Thoracic aorta (tissue), 2 donors: ENCODE measurements at regions not wholly inside any gene's neighbourhood (a gene's known extent, or its start where the extent isn't known, plus 50 kb on each side); places are given as distances from the start of the nearest gene placed in this dataset.
"Not testable (repeated sequence)": the region's sequence is repeated elsewhere in the genome, so short reads cannot be mapped to it uniquely, and the experiment has no call there.

Experiments
- ATAC-seq: fragments of 150-250 bp; one replicate; pipeline ENCODE4 v1.8.0; 2017; ENCODE audit warnings: low read depth; ENCODE audit not compliant: insufficient number of reproducible peaks, low FRiP score
- DNase-seq: peaks from one replicate; pipeline ENCODE4 v3.0.0-alpha.2; 2020; ENCODE audit warnings: low spot score
- H3K27ac ChIP-seq, 2 donors: fragments of 200-600 bp; sonication (generic); 1 replicate in 1 of 2; 2 replicates in 1 of 2; pipeline ENCODE4 v1.5.1; 2016; ENCODE audit warnings: mild to moderate bottlenecking in 2 of 2, moderate library complexity in 2 of 2
- H3K27me3 ChIP-seq: fragments of 200-600 bp; sonication (generic); replicated peaks from 2 replicates; pipeline ENCODE4 v1.6.0; 2016; ENCODE audit warnings: mild to moderate bottlenecking; ENCODE audit not compliant: insufficient read depth
- H3K36me3 ChIP-seq: fragments of 200-600 bp; sonication (generic); one replicate; pipeline ENCODE4 v1.5.1; 2016
- H3K4me1 ChIP-seq, 2 donors: fragments of 200-600 bp; sonication (generic); 1 replicate in 1 of 2; 2 replicates in 1 of 2; pipeline versions ENCODE4 v1.5.1 to v1.6.0; 2016; ENCODE audit warnings: low read depth in 2 of 2, mild to moderate bottlenecking in 1 of 2; ENCODE audit not compliant: control insufficient read depth in 1 of 2
- H3K4me3 ChIP-seq: fragments of 200-600 bp; sonication (generic); 2 replicates; pipeline ENCODE4 v1.5.1; 2016; ENCODE audit warnings: mild to moderate bottlenecking
- H3K9me3 ChIP-seq: fragments of 200-600 bp; sonication (generic); 2 replicates; pipeline ENCODE4 v1.5.1; 2016
- TF ChIP-seq, protein P1 (sequence below): fragments of 200-600 bp; sonication (generic); IDR thresholded peaks from one replicate; pipeline ENCODE4 v1.5.1; 2019; ENCODE audit warnings: antibody characterized with exemption

DNA sequence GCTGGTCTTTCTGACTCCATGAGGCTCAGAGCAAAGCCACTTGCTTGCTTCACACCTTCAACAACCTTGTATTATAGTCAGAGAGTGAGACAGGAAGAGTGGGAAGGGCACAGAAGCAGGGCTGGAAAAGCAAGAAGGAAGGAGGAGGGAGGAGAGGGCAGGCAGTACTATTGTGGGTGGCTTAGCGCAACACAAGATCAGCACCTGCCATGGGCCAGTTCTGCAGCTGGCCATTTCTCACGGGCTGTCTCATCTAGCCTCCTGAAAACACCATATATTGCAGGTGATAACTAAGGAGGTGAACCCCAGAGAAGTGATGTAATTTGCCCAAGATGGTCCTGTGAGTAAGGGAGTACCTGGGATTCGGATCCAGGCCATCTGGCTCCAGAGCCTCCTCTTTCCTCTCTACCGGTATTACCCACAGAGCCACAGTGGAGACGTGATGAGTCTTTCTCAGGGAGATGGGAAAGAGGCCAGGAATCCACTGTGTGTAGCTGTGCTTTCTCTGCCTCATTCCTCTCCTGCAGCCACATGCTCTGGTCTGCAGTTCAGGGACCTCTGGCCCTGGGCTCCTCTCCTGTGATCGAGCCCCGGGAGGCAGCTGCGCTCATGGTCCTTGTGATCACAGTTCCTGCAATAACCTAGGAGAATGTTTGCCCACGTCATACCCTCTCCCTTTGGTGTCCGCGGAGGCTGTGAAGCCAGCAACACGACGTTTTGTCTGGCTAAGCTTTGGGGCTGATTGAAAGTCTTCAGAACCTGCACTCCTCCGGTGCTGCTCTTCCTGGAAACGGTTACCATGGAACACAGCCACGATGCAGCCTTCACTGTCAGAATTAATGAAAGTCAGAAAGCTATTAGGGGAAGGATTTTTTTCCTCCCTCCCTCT, 178.1 kb upstream of the CCL2 start:
- H3K27ac ChIP-seq: no peak overlapping the region
- H3K9me3 ChIP-seq: no peaks in the 10 kb centered on the region
- no peak for DNase-seq
- no peaks in the 10 kb centered on the region for H3K36me3 ChIP-seq
- no peaks in the 10 kb centered on the region for H3K4me1 ChIP-seq
- TF ChIP-seq, protein P1, sequence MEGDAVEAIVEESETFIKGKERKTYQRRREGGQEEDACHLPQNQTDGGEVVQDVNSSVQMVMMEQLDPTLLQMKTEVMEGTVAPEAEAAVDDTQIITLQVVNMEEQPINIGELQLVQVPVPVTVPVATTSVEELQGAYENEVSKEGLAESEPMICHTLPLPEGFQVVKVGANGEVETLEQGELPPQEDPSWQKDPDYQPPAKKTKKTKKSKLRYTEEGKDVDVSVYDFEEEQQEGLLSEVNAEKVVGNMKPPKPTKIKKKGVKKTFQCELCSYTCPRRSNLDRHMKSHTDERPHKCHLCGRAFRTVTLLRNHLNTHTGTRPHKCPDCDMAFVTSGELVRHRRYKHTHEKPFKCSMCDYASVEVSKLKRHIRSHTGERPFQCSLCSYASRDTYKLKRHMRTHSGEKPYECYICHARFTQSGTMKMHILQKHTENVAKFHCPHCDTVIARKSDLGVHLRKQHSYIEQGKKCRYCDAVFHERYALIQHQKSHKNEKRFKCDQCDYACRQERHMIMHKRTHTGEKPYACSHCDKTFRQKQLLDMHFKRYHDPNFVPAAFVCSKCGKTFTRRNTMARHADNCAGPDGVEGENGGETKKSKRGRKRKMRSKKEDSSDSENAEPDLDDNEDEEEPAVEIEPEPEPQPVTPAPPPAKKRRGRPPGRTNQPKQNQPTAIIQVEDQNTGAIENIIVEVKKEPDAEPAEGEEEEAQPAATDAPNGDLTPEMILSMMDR: no peak
- no peak overlapping the region for H3K4me3 ChIP-seq
- no peak for ATAC-seq
- H3K27me3 ChIP-seq: no peaks in the 10 kb centered on the region

DNA sequence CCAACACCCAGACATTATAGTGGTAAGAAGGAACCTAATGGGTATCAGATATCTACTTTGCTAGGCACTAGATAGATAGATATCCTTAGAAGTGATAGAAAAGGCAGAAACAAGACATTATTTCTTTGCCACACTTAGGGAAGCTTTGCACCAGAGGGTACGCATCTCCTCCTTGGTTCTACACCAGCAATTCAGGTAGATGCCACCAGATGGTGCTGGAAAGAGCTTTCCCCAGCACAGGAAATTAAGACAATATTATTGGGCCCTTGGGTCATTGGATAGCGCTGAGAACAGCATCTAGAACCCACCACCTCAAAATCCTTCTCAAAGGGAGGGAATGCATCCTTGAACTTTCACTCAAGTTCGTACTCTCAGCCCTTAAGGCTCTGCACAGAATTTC, 173.8 kb upstream of the CCL2 start:
- H3K9me3 ChIP-seq: no peaks in the 10 kb centered on the region
- no peak overlapping the region for H3K4me3 ChIP-seq
- no peaks in the 10 kb centered on the region for H3K4me1 ChIP-seq
- TF ChIP-seq, protein P1: no peak
- no peak overlapping the region for H3K27ac ChIP-seq
- DNase-seq: no peak
- no peak for ATAC-seq
- no peaks in the 10 kb centered on the region for H3K27me3 ChIP-seq
- H3K36me3 ChIP-seq: no peaks in the 10 kb centered on the region

DNA sequence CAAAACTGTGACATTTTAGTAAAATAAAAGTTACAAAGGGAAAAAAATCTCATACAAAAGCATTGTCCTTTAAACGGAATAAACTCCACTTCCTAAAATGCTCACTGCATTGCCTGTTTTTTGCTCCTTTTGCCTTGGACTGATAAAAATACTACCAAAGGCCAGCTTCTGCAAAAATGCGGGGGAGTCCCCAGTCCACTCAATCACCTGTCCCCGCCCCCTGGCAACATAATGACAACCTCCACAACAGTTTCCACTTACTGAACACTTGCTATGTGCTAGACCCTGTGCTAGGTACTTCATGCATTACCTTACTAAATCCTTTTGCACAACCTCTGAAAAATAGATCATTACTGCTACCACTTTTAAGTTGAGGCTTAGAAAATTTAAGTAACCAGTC, 172.7 kb upstream of the CCL2 start:
- no peaks in the 10 kb centered on the region for H3K36me3 ChIP-seq

DNA sequence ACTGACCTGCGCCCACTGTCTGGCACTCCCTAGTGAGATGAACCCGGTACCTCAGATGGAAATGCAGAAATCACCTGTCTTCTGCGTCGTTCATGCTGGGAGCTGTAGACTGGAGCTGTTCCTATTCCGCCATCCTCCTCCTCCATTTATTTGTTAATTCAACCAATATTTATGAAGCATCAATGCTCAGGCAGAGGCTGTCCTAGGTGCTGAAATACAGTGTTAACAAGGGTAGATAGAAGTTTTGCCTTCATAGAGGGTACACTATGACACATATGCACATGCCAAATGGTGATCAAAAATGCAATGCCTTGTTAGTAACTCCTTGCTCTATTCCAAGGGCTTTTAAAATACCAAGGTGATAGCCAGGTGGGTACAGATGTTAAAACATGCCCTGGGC, 166.0 kb upstream of the CCL2 start:
- H3K27ac ChIP-seq, H3K9me3 ChIP-seq, ATAC-seq, H3K4me3 ChIP-seq, DNase-seq, H3K36me3 ChIP-seq, H3K27me3 ChIP-seq, H3K4me1 ChIP-seq: not testable (repeated sequence)

More for the DNA sequence above, 172.7 kb upstream of the CCL2 start:
- no peak for DNase-seq
- Histone ChIP-seq H3K27me3 (no peaks in the 10 kb centered on the region), H3K4me3 (no peak overlapping the region), H3K27ac (no peak overlapping the region), H3K9me3 (no peaks in the 10 kb centered on the region), H3K4me1 (no peaks in the 10 kb centered on the region)
- TF ChIP-seq, protein P1: no peak
- ATAC-seq: no peak

DNA sequence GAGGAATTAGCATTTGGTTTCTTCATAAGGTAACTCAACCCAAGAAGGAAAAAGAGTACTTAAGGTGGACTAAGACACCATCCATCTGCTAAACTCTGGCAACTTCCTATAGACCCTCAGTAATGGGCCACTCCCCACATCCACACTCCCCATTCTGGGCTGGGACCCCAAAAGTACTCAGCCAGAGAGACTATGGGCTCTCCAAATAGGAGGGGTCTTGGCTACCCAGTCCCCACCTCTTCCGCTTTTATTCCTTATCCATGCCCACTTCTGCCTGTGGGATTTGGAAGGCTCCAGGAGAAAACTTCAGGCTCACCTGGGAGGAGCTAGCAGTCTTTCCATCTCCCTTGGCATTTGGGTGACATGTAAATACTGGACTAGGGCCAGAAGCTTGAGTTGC, 164.5 kb upstream of the CCL2 start:
- no peak overlapping the region for H3K4me3 ChIP-seq
- no peaks in the 10 kb centered on the region for H3K36me3 ChIP-seq
- no peak for DNase-seq
- TF ChIP-seq, protein P1: no peak
- ATAC-seq: no peak
- H3K27me3 ChIP-seq: no peaks in the 10 kb centered on the region
- no peaks in the 10 kb centered on the region for H3K9me3 ChIP-seq
- H3K27ac ChIP-seq: no peak overlapping the region
- H3K4me1 ChIP-seq: no peaks in the 10 kb centered on the region

DNA sequence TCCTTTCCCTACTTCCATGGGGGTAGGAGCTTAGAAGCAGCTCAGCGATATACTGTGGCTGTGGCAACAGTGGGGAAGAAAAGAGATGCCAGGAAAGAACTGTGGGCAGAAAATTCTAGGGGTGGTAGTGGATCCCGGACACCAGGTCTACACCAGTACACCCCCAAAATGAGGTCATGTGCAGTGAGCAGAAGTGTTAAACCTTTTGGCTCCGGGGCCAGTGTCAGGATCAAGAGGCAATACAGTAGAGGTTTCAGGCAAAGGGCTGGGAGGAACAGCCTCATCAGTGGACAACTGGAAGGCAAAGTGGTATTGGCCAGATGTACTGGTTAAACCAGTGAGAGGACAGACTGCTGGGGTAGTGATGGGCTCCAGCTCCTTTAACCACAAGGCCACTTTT, 163.1 kb upstream of the CCL2 start:
- Histone ChIP-seq H3K27ac (no peak overlapping the region), H3K4me1 (no peaks in the 10 kb centered on the region), H3K36me3 (no peaks in the 10 kb centered on the region), H3K27me3 (no peaks in the 10 kb centered on the region), H3K4me3 (no peak overlapping the region), H3K9me3 (no peaks in the 10 kb centered on the region)
- TF ChIP-seq, protein P1: no peak
- DNase-seq (no peak), ATAC-seq (no peak)
